ENCODE measurements at regions not wholly inside any gene's neighbourhood (a gene's known extent, or its start where the extent isn't known, plus 50 kb on each side); places are given as distances from the start of the nearest gene placed in this dataset.

- no peak for DNase-seq
Observed at GRCh38 chr2:173590276-173590861, 235.7 kb downstream of the CDCA7 start.

- DNase-seq: no peak
Observed at GRCh38 chr2:173593109-173593508, 238.4 kb downstream of the CDCA7 start.

- no peak for DNase-seq
Observed at GRCh38 chr2:173596244-173596643, 241.6 kb downstream of the CDCA7 start.

GRCh38 chr2:173598525-173598924, 243.9 kb downstream of the CDCA7 start:
- DNase-seq: no peak

- DNase-seq: no peak
Observed at GRCh38 chr2:173599821-173600359, 245.2 kb downstream of the CDCA7 start.

- no peak for DNase-seq
Observed at GRCh38 chr2:173602153-173602795, 247.6 kb downstream of the CDCA7 start.

- DNase-seq: no peak
Observed at GRCh38 chr2:173605994-173606393, 251.3 kb downstream of the CDCA7 start.

DNA sequence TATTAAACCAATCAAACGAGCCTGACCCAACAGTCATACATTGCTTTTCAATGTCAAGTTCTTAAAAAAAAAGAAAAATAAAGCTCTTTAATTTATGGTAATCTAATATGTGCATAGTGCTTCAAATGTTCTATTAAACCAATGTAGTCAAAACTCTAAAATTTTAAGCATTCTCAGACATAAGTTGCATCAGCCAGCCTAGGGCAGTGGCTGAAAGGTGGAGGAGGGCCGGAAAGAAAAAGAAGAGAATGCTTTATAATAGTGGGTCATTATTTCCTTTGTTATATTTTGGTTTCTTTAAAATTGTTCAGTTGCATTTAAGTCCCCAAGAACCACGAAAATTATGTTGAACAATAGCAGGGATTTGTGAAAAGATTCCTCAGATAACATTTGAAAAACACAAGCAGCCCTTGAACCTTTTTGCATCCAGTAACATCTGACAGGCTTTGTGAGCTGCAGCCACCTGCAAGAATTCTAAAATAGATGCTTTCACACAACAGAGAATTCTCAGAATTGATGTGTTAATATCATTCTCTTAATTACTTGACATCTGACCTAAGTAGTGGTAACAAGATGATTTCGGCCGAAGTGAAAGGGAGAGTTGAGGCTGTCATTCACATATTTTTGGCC, 252.1 kb downstream of the CDCA7 start:
- no peak for DNase-seq

GRCh38 chr2:173607606-173608311, 253.1 kb downstream of the CDCA7 start:
- DNase-seq: no peak

DNA sequence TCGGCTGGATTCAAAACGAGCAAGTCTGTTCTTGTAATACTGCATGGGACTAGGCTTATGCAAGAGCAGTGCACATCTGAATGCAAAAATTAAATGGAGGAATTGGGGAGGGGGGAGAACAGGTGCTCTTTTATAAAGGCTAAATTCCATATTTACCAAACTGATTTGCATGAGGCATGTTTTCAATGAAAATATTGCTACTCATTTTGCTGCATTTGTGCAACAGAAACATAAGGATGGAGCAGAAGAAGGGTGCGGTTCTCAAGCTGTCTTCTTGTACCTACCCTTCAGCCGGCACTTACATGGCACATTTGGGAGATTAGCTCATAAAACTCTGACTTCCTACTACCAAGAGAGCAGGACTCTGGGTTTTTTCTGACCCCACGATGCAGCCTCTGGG, 256.4 kb downstream of the CDCA7 start:
- DNase-seq: no peak

DNA sequence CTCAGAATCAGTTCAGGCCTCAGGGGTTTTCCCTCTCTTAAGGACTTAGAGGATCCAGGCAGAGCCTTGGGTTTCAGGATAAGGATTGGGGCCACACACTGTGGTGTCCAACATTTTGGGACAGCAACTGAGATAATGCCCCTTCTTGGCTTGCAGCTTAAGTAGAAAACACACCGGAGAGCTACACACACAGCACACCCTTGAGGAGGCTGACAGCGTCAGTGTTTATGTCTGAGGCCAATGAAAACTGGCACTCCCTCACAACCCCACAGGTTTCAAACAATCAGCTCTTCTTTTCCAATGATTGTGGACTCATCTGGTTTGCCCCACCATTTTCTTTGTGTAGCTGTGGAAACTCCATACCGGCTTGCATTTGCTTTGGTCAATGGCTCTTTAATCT, 257.7 kb downstream of the CDCA7 start:
- no peak for DNase-seq

DNA sequence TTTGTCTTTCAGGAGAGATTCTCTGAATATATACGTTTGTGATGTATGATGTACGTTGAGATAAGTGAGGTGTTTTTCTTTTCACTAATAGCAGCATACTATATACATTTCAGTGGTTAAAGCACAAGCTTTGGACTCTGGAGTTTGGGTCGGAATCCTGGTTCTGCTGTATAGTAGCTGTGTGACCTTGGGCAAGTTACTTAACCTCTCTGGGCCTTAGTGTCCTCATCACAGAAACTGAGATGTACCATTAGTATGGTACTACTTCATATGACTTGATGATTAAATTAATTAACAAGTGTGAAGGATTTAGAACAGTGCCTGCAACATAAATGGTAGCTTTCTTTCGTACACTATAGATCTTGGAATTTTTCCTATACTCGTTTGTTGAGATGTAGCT, 258.7 kb downstream of the CDCA7 start:
- no peak for DNase-seq

DNA sequence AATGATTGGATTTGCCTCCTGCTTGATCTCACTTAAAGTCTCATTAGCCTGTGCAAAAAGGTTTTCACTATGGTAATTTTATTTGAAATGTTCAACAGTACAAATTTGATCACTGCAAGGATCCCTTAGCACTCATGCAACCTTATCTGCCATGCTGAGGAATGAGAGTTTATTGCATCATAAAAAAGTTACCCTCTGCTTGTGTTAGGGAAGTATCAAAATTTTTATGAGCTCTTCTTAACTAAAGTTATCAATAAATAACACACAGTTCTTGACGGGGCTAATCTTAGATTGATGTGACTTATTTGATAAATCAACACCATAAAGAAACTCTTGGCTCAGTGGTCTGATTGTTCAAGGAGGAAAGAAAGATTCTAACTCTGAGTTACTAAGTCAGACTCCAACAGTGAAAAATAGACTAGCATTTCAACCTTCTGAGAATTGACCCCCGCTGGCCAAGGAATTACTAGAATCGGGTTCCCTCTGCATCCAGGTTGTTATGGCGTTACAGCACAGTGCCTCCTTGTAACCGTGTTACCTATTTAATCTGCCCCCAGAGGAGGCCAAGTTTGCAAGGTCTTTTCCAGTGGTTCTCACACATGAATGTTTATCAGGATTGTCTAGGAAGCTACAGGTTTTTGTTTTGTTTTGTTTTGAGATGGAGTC, 259.7 kb downstream of the CDCA7 start:
- no peak for DNase-seq

GRCh38 chr2:173623438-173624319, 269.0 kb downstream of the CDCA7 start:
- no peak for DNase-seq

- DNase-seq: no peak
Observed at GRCh38 chr2:173625315-173625714, 270.6 kb downstream of the CDCA7 start.

GRCh38 chr2:173629076-173629475, 274.4 kb downstream of the CDCA7 start:
- no peak for DNase-seq

DNA sequence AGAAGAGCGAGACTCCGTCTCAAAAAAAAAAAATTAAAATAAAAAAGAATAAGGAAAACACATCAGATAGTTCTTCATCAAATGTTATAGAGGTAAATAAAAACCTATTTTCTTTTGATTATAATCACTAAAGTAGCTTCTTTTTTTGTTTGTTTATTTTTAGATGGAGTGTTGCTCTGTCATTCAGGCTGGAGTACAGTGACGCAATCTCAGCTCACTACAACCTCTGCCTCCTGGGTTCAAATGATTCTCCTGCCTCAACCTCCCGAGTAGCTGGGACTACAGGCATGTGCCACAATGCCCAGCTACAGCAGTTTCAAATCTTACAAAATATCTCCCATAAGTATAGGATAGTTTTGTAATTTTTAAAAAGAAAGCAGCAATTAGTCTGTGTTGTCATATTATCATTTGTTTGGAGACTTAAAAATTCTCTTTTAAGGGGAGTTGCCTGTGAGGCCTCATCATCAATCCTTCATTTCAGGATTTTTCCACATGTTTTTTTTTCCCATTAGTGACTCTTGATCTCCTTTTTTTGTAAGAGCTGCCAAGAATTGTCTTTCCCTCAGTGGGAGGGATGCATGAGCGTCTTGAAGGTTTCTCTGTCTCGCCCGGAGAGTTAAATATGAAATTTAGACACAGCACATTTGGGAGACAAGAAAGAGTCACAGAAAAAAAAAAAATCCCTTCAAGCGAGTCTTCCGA, 275.9 kb downstream of the CDCA7 start:
- no peak for DNase-seq

GRCh38 chr2:173631127-173631460, 276.4 kb downstream of the CDCA7 start:
- no peak for DNase-seq

- no peak for DNase-seq
Observed at GRCh38 chr2:173644146-173644545, 289.5 kb downstream of the CDCA7 start.

GRCh38 chr2:173647681-173648311, 293.1 kb downstream of the CDCA7 start:
- no peak for DNase-seq

GRCh38 chr2:173648816-173649215, 294.1 kb downstream of the CDCA7 start:
- DNase-seq: no peak

Measured in SW 1271 (cell line).